ENCODE measurements at regions not wholly inside any gene's neighbourhood (a gene's known extent, or its start where the extent isn't known, plus 50 kb on each side); places are given as distances from the start of the nearest gene placed in this dataset.

- Histone ChIP-seq H3K27ac (ENCODE audit: low read length) (no peak overlapping the region), H3K4me1 (ENCODE audit: low read length) (no peaks in the 10 kb centered on the region), H3K27me3 (replicated peaks; ENCODE audit: insufficient read depth, low read length) (no peaks in the 10 kb centered on the region), H3K36me3 (replicated peaks; ENCODE audit: insufficient read depth, low read length) (no peaks in the 10 kb centered on the region), H3K9me3 (replicated peaks; ENCODE audit: insufficient read depth, low read length) (no peaks in the 10 kb centered on the region), H3F3A (ENCODE audit: insufficient read depth, low read length) (no peaks in the 10 kb centered on the region), H3K9me2 (replicated peaks; ENCODE audit: insufficient read depth, low read length) (no peaks in the 10 kb centered on the region), H3K4me2 (ENCODE audit: low read depth, low read length) (no peak overlapping the region), H3K79me2 (ENCODE audit: low read length) (no peaks in the 10 kb centered on the region), H2AFZ (ENCODE audit: low read length) (no peak overlapping the region), H4K20me1 (ENCODE audit: insufficient read depth, low read length) (no peaks in the 10 kb centered on the region), H3K4me3 (ENCODE audit: low read length) (no peak overlapping the region), H3K9ac (ENCODE audit: low read length) (no peak overlapping the region)
- TF ChIP-seq CTCF (IDR thresholded peaks at IDR 0.05; ENCODE audit: low read length) (no peak), EZH2 (optimal IDR thresholded peaks at IDR 0.05; ENCODE audit: low read depth, low read length) (no peak), EZH2phosphoT487 (IDR thresholded peaks at IDR 0.05; ENCODE audit: low read length) (no peak)
- DNase-seq = no peak
Measured at GRCh38 chr13:76829572-76830327, 56.5 kb downstream of the KCTD12 start.

DNA sequence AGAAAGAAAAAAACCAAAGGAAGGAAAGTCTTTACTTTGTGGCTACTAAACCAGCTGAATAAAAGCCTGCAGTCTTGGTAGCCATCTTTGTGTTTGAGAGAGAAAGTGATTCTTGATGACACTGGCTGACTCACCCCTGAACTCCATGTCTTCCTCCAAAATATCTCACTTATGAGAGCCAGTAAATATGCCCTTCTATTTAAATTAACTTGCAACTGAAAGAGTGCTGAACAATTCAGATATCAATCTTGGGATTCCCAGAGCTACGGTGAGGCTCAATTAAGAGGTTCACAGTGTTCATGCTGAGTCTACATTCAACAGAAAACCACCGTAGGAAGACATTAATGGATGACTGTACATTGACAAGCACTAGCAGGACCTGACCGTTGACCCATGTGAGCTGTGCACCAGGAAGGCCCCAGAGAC is 57.9 kb downstream of the KCTD12 start:
- H2AFZ ChIP-seq (ENCODE audit: low read length) = no peak overlapping the region
- H3K36me3 ChIP-seq (replicated peaks; ENCODE audit: insufficient read depth, low read length) = no peaks in the 10 kb centered on the region
- TF ChIP-seq EZH2phosphoT487 (IDR thresholded peaks at IDR 0.05; ENCODE audit: low read length) (no peak), EZH2 (optimal IDR thresholded peaks at IDR 0.05; ENCODE audit: low read depth, low read length) (no peak), CTCF (IDR thresholded peaks at IDR 0.05; ENCODE audit: low read length) (no peak)
- no peaks in the 10 kb centered on the region for H4K20me1 ChIP-seq (ENCODE audit: insufficient read depth, low read length)
- no peak overlapping the region for H3K27ac ChIP-seq (ENCODE audit: low read length)
- DNase-seq = no peak
- no peaks in the 10 kb centered on the region for H3K9me2 ChIP-seq (replicated peaks; ENCODE audit: insufficient read depth, low read length)
- no peak overlapping the region for H3K4me3 ChIP-seq (ENCODE audit: low read length)
- H3K9me3 ChIP-seq (replicated peaks; ENCODE audit: insufficient read depth, low read length) = no peaks in the 10 kb centered on the region
- no peaks in the 10 kb centered on the region for H3F3A ChIP-seq (ENCODE audit: insufficient read depth, low read length)
- H3K4me2 ChIP-seq (ENCODE audit: low read depth, low read length) = no peak overlapping the region
- H3K79me2 ChIP-seq (ENCODE audit: low read length) = no peaks in the 10 kb centered on the region
- H3K9ac ChIP-seq (ENCODE audit: low read length) = no peak overlapping the region
- H3K27me3 ChIP-seq (replicated peaks; ENCODE audit: insufficient read depth, low read length) = no peaks in the 10 kb centered on the region
- H3K4me1 ChIP-seq (ENCODE audit: low read length) = no peaks in the 10 kb centered on the region

DNA sequence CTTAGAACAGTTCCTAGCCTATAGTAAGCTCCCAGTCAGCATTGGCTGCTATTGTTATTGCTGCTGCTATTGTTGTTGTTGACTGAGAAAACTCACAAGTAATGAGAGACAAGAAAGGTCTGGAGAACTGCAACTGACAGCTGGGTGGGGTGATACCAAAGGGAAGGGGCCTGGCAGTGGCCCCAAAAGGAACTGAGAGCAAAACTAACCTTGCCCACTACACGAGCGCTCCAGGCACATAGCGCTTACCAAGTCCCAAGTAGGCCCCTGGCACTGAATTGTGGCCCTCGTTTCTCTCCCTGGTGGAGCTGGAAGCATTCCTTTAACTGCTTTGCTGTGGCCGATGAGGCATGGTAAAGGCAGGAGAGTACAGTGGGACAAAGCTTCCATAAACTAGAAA is 59.7 kb downstream of the KCTD12 start:
- H3K79me2 ChIP-seq (ENCODE audit: low read length) = no peaks in the 10 kb centered on the region
- no peak overlapping the region for H2AFZ ChIP-seq (ENCODE audit: low read length)
- no peaks in the 10 kb centered on the region for H3K9me3 ChIP-seq (replicated peaks; ENCODE audit: insufficient read depth, low read length)
- H4K20me1 ChIP-seq (ENCODE audit: insufficient read depth, low read length) = no peaks in the 10 kb centered on the region
- no peaks in the 10 kb centered on the region for H3K4me1 ChIP-seq (ENCODE audit: low read length)
- DNase-seq = no peak
- no peak overlapping the region for H3K9ac ChIP-seq (ENCODE audit: low read length)
- H3K27me3 ChIP-seq (replicated peaks; ENCODE audit: insufficient read depth, low read length) = no peaks in the 10 kb centered on the region
- H3K4me2 ChIP-seq (ENCODE audit: low read depth, low read length) = no peak overlapping the region
- H3K9me2 ChIP-seq (replicated peaks; ENCODE audit: insufficient read depth, low read length) = no peaks in the 10 kb centered on the region
- H3K4me3 ChIP-seq (ENCODE audit: low read length) = no peak overlapping the region
- TF ChIP-seq EZH2phosphoT487 (IDR thresholded peaks at IDR 0.05; ENCODE audit: low read length) (no peak), CTCF (IDR thresholded peaks at IDR 0.05; ENCODE audit: low read length) (no peak), EZH2 (optimal IDR thresholded peaks at IDR 0.05; ENCODE audit: low read depth, low read length) (no peak)
- no peaks in the 10 kb centered on the region for H3K36me3 ChIP-seq (replicated peaks; ENCODE audit: insufficient read depth, low read length)
- no peak overlapping the region for H3K27ac ChIP-seq (ENCODE audit: low read length)
- H3F3A ChIP-seq (ENCODE audit: insufficient read depth, low read length) = no peaks in the 10 kb centered on the region

Data from MM.1S (cell line).